ENCODE measurements at regions not wholly inside any gene's neighbourhood (a gene's known extent, or its start where the extent isn't known, plus 50 kb on each side); places are given as distances from the start of the nearest gene placed in this dataset.

GRCh38 chr2:128376241-128377041 is 57.8 kb upstream of the HS6ST1 start:
- TF ChIP-seq POLR2A (IDR thresholded peaks at IDR 0.05) = no peak
- no peak for TF ChIP-seq CTCF (IDR thresholded peaks at IDR 0.05)

All from testis (tissue), 2 donors.